ENCODE measurements at regions not wholly inside any gene's neighbourhood (a gene's known extent, or its start where the extent isn't known, plus 50 kb on each side); places are given as distances from the start of the nearest gene placed in this dataset.

- DNase-seq (ENCODE audit: low read depth in 3 of 3), result no peak
These were observed 167.0 kb upstream of the HAAO start for GRCh38 chr2:42959234-42960001.

GRCh38 chr2:42958741-42959233 lies 166.4 kb upstream of the HAAO start:
- DNase-seq (ENCODE audit: low read depth in 3 of 3), result no peak

DNA sequence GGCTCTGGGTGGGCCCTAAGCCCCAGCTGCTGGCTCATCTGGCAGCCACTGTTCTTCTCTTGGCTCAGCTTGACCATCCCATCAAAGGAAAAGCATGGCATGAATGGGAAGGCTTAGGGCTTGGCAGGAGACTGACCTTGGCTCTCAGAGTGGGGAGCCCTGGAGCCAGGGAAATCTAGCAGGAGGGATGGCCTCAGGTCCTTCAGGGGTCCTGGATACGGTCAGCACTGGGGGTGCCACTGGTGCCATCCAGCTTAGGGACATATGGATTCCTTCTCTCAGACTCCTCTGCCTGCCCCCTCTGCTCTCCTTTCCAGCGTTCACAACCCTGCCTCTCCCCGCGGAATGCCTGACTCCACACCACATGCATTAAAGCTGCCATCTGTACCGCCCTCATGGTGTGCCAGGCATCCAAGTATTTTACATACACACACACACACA lies 165.5 kb upstream of the HAAO start:
- DNase-seq (ENCODE audit: low read depth in 3 of 3), result no peak

GRCh38 chr2:42957109-42957860 lies 164.9 kb upstream of the HAAO start:
- DNase-seq (ENCODE audit: low read depth in 3 of 3), result no peak

DNA sequence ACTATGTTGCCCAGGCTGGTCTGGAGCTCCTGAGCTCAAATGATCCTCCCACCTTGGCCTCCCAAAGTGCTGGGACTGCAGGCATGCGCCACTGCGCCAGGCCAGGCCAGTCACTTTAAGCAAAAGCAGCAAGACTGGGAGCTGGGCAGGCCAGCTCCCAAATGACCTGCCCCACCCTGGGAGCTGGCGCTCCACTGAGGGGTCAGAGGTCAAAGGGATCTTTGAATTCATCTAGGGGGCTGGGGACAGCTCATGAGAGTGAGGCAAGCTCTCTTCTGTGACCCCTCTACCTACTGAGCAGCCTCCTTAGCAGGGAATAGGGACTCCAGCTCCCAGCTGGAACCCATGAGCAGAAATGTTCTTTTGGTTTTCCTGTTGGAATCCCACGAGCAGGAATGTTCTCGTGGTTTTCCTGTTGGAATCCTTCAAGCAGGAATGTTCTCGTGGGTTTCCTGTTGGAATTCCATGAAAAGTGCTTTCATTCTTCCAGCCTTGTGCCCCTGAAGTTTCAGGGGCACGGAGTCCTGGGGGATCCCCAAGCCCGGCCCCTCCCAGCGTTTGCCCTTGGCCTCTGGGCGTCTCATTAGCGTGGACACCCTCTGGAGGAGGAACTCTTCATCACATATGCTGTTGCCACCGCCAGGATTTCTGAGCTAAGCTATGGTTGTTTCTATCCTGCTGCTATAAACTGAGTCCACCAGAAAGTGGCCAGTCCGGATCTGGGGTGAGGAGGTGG lies 162.0 kb upstream of the HAAO start:
- DNase-seq (ENCODE audit: low read depth in 3 of 3), result no peak

DNA sequence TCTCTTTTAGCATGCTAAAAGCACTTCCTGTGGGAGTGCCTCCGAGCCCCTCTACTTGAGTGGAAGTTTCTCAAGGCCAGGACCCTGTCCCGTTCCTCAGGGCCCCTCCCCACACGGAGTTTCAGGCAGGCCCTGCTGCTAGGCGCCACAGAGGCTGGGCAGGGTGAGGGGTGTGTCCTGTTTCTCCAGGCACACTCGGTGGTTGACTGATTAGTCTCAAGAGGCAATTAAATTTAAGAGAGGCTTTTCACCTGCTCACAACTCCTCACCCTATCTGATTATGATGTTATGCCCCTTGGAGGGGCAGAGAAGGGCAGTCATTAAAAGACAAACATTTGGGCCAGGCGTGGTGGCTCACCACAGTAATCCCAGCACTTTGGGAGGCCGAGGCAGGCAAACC lies 160.8 kb upstream of the HAAO start:
- no peak for DNase-seq (ENCODE audit: low read depth in 3 of 3)

GRCh38 chr2:42951263-42951938 lies 159.0 kb upstream of the HAAO start:
- no peak for DNase-seq (ENCODE audit: low read depth in 3 of 3)

DNA sequence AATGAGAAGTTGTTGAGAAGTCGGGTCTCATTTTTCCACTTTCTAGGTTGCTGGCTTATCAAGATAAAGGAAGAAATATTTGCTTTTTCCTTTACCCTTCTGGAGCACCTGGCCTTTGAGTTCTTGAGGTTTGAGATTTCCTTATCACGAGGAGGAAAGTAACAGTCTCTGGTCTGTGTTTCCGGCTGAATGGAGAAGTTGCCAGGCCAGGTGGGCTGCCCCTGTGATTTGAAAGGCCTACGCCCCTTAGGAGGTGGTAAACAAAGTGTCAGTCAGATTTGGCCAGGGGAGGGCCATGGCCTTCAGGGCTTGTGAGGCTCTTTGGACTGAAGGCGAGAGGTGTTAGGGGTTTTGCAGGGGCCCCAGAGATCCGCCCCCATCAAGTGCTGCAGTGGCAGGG lies 156.7 kb upstream of the HAAO start:
- DNase-seq (ENCODE audit: low read depth in 3 of 3), result no peak

GRCh38 chr2:42947809-42948600 lies 155.6 kb upstream of the HAAO start:
- no peak for DNase-seq (ENCODE audit: low read depth in 3 of 3)

- no peak for DNase-seq (ENCODE audit: low read depth in 3 of 3)
These were observed 152.5 kb upstream of the HAAO start for GRCh38 chr2:42944779-42945415.

- DNase-seq (ENCODE audit: low read depth in 3 of 3), result no peak
These were observed 150.7 kb upstream of the HAAO start for GRCh38 chr2:42942990-42943493.

- DNase-seq (ENCODE audit: low read depth in 3 of 3), result no peak
These were observed 150.0 kb upstream of the HAAO start for GRCh38 chr2:42942214-42942989.

GRCh38 chr2:42941633-42942176 lies 149.3 kb upstream of the HAAO start:
- no peak for DNase-seq (ENCODE audit: low read depth in 3 of 3)

DNA sequence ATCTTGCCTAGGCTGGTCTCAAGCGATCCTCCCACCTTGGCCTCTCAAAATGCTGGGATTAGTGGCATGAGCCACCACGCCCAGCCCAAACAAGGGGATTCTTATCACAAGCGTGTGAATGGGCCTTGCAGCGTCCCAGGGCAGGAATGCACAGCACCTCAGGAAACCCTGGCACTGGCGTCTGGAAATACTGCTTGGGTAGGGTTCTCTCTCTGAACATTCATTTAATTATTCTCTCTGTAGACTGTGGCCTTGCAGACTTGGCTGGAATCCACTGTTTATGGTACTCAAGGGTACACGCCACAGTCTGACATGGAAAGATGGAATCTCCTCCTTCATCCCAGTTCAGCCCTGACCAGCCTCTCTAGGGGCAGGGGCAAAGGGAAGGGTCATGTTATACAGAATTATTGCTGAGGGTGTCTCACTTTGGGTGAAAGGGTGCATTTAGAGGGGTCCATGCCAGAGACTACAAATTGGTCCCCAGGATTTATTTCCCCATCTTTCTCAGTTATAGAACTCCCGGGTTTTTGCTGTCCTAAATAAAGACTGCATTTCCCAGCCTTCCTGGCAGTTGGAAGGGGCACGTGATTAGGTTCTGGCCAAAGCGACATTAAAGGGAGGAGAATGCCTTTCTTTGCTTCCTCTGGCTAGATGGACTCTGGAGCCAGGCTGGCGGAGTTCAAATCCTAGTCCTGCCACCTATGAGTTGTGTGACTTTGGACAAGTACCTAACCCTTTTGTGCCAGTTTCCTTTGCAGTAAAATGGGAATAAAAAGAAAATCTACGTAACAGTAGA lies 147.2 kb upstream of the HAAO start:
- no peak for DNase-seq (ENCODE audit: low read depth in 3 of 3)

GRCh38 chr2:42938671-42939370 lies 146.4 kb upstream of the HAAO start:
- no peak for DNase-seq (ENCODE audit: low read depth in 3 of 3)

DNA sequence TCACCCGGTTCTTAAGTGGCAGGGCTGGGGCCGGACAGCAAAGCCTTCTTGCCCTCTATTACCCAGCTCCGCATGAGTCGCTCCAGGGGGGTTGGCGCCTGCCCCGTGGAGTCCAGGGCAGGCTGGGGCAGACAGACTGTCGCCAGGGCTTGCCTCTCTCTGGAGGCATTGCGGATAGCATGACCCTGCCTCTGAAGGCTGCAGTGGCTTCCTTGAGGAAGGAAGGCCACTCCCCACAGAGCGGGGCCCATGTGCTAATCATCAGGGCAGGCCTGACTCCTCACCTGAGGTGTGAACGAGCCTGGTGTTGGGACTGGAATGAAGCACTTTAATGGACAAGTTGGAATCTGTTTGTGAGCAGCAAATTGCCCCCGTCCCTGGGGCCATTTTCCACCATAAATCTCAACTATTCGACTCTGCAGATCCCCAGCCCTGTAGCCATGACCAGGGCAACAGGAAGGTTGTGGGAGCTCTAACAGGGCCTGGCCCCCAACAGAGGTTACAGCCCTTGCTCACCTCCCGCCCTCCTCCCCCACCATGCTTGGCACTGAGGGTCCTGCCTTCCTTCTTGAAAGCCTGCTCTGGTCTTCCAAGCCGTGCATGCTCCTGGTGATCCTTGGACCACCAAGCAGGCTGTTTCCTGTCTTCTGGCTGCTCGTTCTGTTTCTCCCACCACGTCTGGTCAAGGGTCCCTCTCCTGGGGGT lies 144.9 kb upstream of the HAAO start:
- no peak for DNase-seq (ENCODE audit: low read depth in 3 of 3)
